Osteocyte (in vitro differentiated cells): ENCODE measurements at regions not wholly inside any gene's neighbourhood (a gene's known extent, or its start where the extent isn't known, plus 50 kb on each side); places are given as distances from the start of the nearest gene placed in this dataset.
"Not testable (repeated sequence)": the region's sequence is repeated elsewhere in the genome, so short reads cannot be mapped to it uniquely, and the experiment has no call there.

Experiments
- DNase-seq: peaks from one replicate; pipeline ENCODE4 v3.0.0; 2021; ENCODE audit warnings: mixed read lengths; ENCODE audit not compliant: unreplicated experiment; ENCODE audit errors: extremely low spot score
- H3K27ac Mint-ChIP-seq: one replicate; pipeline ENCODE4 v1.8.0; 2021; ENCODE audit warnings: mild to moderate bottlenecking, mixed read lengths; ENCODE audit not compliant: unreplicated experiment
- H3K27me3 Mint-ChIP-seq: one replicate; pipeline ENCODE4 v1.8.0; 2021; ENCODE audit warnings: mixed read lengths; ENCODE audit not compliant: unreplicated experiment
- H3K36me3 Mint-ChIP-seq: one replicate; pipeline ENCODE4 v1.8.0; 2021; ENCODE audit warnings: mixed read lengths; ENCODE audit not compliant: unreplicated experiment
- H3K4me1 Mint-ChIP-seq: one replicate; pipeline ENCODE4 v1.8.0; 2021; ENCODE audit warnings: mixed read lengths; ENCODE audit not compliant: unreplicated experiment
- H3K4me3 Mint-ChIP-seq: one replicate; pipeline ENCODE4 v1.8.0; 2021; ENCODE audit warnings: mild to moderate bottlenecking, moderate library complexity, mixed read lengths; ENCODE audit not compliant: unreplicated experiment
- H3K9me3 Mint-ChIP-seq: one replicate; pipeline ENCODE4 v1.8.0; 2021; ENCODE audit warnings: mixed read lengths; ENCODE audit not compliant: unreplicated experiment
- CTCF ChIP-seq: fragments of 200-600 bp; sonication (generic); IDR thresholded peaks from 2 replicates; pipeline ENCODE4 v1.5.0; 2021; ENCODE audit warnings: antibody characterized with exemption, mild to moderate bottlenecking, moderate library complexity

- DNase-seq, result no peak
- no peaks in the 10 kb centered on the region for H3K27me3 Mint-ChIP-seq
- H3K9me3 Mint-ChIP-seq, result no peaks in the 10 kb centered on the region
- no peak overlapping the region for H3K27ac Mint-ChIP-seq
- no peaks in the 10 kb centered on the region for H3K36me3 Mint-ChIP-seq
- TF ChIP-seq CTCF, result no peak
- H3K4me1 Mint-ChIP-seq, result peaks cover 11% of the 10 kb centered on the region
- no peak overlapping the region for H3K4me3 Mint-ChIP-seq
Observed at GRCh38 chr17:83010206-83011200, 68.9 kb upstream of the METRNL start.

GRCh38 chr17:83011676-83012075 is 67.7 kb upstream of the METRNL start:
- not testable (repeated sequence) for H3K27me3 Mint-ChIP-seq, H3K27ac Mint-ChIP-seq, H3K36me3 Mint-ChIP-seq, DNase-seq, H3K4me3 Mint-ChIP-seq, H3K9me3 Mint-ChIP-seq
- peaks cover 11% of the 10 kb centered on the region for H3K4me1 Mint-ChIP-seq

DNA sequence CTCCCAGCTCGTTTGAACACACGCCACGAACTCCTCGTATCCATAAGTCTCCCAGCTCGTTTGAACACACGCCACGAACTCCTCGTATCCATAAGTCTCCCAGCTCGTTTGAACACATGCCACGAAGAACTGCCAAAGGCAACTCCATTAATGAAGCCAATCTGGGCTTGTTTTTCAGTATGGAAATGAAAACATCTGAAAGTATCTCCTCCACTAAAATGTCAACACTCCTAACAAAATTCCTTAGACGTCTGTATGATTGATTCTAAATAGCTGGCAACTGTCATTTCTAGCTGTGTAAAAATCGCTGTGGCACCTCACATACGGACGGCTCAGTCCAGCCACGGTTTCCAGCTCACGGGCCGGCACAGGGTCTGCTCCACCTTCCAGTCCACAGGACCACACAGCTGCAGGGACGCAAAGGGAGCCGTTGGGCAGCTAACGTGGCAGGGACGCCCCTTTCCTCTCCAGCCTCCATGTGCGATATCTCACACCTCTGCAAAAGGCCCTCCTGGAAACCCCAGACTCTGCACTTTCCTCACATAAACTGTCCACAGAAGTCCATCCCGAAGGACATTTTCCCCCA is 67.1 kb upstream of the METRNL start:
- DNase-seq, result no peak
- peaks cover 5% of the 10 kb centered on the region for H3K4me1 Mint-ChIP-seq
- no peak overlapping the region for H3K4me3 Mint-ChIP-seq
- no peaks in the 10 kb centered on the region for H3K27me3 Mint-ChIP-seq
- H3K9me3 Mint-ChIP-seq, result no peaks in the 10 kb centered on the region
- no peak overlapping the region for H3K27ac Mint-ChIP-seq
- H3K36me3 Mint-ChIP-seq, result no peaks in the 10 kb centered on the region
- TF ChIP-seq CTCF, result no peak

DNA sequence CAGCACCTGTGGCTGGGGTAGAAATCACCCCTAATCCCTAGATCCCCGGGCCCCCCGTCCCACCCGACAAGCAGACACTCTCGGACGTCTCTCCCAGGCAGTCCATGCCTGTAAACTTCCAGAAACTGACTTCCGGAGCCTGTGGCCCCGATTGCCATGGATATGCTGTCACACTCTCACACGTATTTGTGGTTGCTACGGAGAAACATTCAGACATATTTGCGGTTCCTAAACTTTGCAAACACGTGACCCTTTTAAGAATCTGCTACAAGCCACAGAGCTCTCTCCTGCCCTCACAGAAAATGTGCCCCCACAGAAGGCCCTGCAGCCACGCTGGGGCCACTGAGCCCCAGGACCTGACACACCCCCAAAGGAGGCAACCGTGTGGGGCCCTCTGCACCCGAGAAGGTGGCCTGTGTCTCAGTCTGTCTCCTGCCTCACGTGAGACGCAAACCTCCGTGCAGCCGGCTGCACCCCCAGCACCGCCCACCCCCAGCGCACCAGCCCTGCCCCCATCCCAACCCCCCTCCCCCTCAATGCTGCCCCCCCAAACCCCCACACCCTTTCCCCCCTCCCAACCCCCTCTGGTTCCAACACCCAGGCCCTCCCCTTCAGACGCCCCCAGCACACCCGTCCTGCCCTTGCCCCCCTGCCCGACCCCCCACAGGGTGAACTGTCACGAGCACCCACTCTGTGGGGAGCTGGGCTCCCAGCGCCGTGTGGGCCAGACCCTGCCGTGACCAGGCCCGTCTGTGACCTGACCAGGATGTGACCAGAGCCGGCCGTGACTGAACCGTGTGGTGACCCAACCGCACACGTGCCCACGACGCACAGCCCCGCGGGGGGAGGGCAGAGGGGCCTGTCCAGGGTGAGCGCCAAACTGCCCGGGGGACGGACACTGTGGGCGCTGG is 66.3 kb upstream of the METRNL start:
- H3K4me1 Mint-ChIP-seq, result peaks cover 3% of the 10 kb centered on the region
- no peaks in the 10 kb centered on the region for H3K9me3 Mint-ChIP-seq
- H3K4me3 Mint-ChIP-seq, result no peak overlapping the region
- TF ChIP-seq CTCF, result no peak
- H3K27me3 Mint-ChIP-seq, result no peaks in the 10 kb centered on the region
- no peaks in the 10 kb centered on the region for H3K36me3 Mint-ChIP-seq
- H3K27ac Mint-ChIP-seq, result no peak overlapping the region
- no peak for DNase-seq

DNA sequence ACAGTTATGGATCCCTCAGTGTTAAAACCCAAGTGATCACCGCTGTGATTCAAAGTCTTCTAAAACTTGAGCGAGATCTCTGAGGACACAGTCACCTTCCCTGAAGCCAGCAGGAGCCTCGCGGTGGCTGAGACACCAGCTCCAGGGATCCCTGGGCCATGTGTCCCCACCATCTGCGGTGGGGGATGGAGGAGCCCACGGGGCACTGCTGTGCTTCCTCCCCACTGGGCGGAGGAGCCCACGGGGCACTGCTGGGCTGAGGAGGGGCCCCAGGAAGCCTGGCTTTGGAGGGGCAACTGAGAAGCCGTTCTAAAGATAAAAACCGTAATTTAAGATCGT is 65.7 kb upstream of the METRNL start:
- H3K4me1 Mint-ChIP-seq, result peaks cover 3% of the 10 kb centered on the region
- no peak overlapping the region for H3K4me3 Mint-ChIP-seq
- H3K27ac Mint-ChIP-seq, result no peak overlapping the region
- H3K9me3 Mint-ChIP-seq, result no peaks in the 10 kb centered on the region
- H3K27me3 Mint-ChIP-seq, result no peaks in the 10 kb centered on the region
- no peaks in the 10 kb centered on the region for H3K36me3 Mint-ChIP-seq
- no peak for TF ChIP-seq CTCF
- no peak for DNase-seq
